MM.1S (cell line): ENCODE measurements at regions not wholly inside any gene's neighbourhood (a gene's known extent, or its start where the extent isn't known, plus 50 kb on each side); places are given as distances from the start of the nearest gene placed in this dataset.

Source experiments
- CTCF ChIP-seq: fragments of 300-600 bp; sonication (generic); IDR thresholded peaks from 2 replicates; pipeline ENCODE4 v1.5.1; 2016; ENCODE audit warnings: antibody characterized with exemption, low read length, mixed read lengths
- EZH2 ChIP-seq: fragments of 300-600 bp; sonication (generic); optimal IDR thresholded peaks from 2 replicates; pipeline ENCODE3; 2017; ENCODE audit warnings: low read depth, mild to moderate bottlenecking, antibody characterized with exemption, low read length, mixed read lengths

GRCh38 chr19:33933931-33934330 lies 137.3 kb downstream of the KCTD15 start:
- TF ChIP-seq CTCF (no peak), EZH2 (no peak)
